ENCODE measurements at regions not wholly inside any gene's neighbourhood (a gene's known extent, or its start where the extent isn't known, plus 50 kb on each side); places are given as distances from the start of the nearest gene placed in this dataset.

- Histone ChIP-seq H3K4me1 (ENCODE audit: control insufficient read depth, low read depth, low read length) (no peaks in the 10 kb centered on the region), H3K27ac (ENCODE audit: low read length) (no peak overlapping the region), H3K4me3 (ENCODE audit: low read length) (no peak overlapping the region), H3K36me3 (ENCODE audit: control insufficient read depth, low read depth, low read length) (no peaks in the 10 kb centered on the region), H3K27me3 (ENCODE audit: control insufficient read depth, insufficient read depth, low read length) (no peaks in the 10 kb centered on the region), H3K9me3 (ENCODE audit: control insufficient read depth, low read depth, low read length) (no peaks in the 10 kb centered on the region), H3K9ac (ENCODE audit: low read length) (no peak overlapping the region)
Observed at GRCh38 chr12:92008345-92008744, 137.3 kb downstream of the BTG1 start.

GRCh38 chr12:92007787-92008186 lies 137.9 kb downstream of the BTG1 start:
- Histone ChIP-seq H3K27me3 (ENCODE audit: control insufficient read depth, insufficient read depth, low read length) (no peaks in the 10 kb centered on the region), H3K9ac (ENCODE audit: low read length) (no peak overlapping the region), H3K27ac (ENCODE audit: low read length) (no peak overlapping the region), H3K36me3 (ENCODE audit: control insufficient read depth, low read depth, low read length) (no peaks in the 10 kb centered on the region), H3K4me3 (ENCODE audit: low read length) (no peak overlapping the region), H3K9me3 (ENCODE audit: control insufficient read depth, low read depth, low read length) (no peaks in the 10 kb centered on the region), H3K4me1 (ENCODE audit: control insufficient read depth, low read depth, low read length) (no peaks in the 10 kb centered on the region)

- no peaks in the 10 kb centered on the region for H3K4me1 ChIP-seq (ENCODE audit: control insufficient read depth, low read depth, low read length)
- no peaks in the 10 kb centered on the region for H3K27me3 ChIP-seq (ENCODE audit: control insufficient read depth, insufficient read depth, low read length)
- no peaks in the 10 kb centered on the region for H3K36me3 ChIP-seq (ENCODE audit: control insufficient read depth, low read depth, low read length)
- no peak overlapping the region for H3K27ac ChIP-seq (ENCODE audit: low read length)
- no peak overlapping the region for H3K9ac ChIP-seq (ENCODE audit: low read length)
- no peaks in the 10 kb centered on the region for H3K9me3 ChIP-seq (ENCODE audit: control insufficient read depth, low read depth, low read length)
- H3K4me3 ChIP-seq (ENCODE audit: low read length) = no peak overlapping the region
Observed at GRCh38 chr12:92003701-92004100, 141.9 kb downstream of the BTG1 start.

- Histone ChIP-seq H3K36me3 (ENCODE audit: control insufficient read depth, low read depth, low read length) (no peaks in the 10 kb centered on the region), H3K27ac (ENCODE audit: low read length) (no peak overlapping the region), H3K4me3 (ENCODE audit: low read length) (no peak overlapping the region)
Observed at GRCh38 chr12:92002673-92003382, 142.8 kb downstream of the BTG1 start.

GRCh38 chr12:92002195-92002649 lies 143.4 kb downstream of the BTG1 start:
- Histone ChIP-seq H3K9me3 (ENCODE audit: control insufficient read depth, low read depth, low read length) (no peaks in the 10 kb centered on the region), H3K36me3 (ENCODE audit: control insufficient read depth, low read depth, low read length) (no peaks in the 10 kb centered on the region), H3K27ac (ENCODE audit: low read length) (no peak overlapping the region), H3K4me1 (ENCODE audit: control insufficient read depth, low read depth, low read length) (no peaks in the 10 kb centered on the region), H3K4me3 (ENCODE audit: low read length) (no peak overlapping the region), H3K9ac (ENCODE audit: low read length) (no peak overlapping the region), H3K27me3 (ENCODE audit: control insufficient read depth, insufficient read depth, low read length) (no peaks in the 10 kb centered on the region)

More at GRCh38 chr12:92002673-92003382, 142.8 kb downstream of the BTG1 start:
- no peaks in the 10 kb centered on the region for H3K9me3 ChIP-seq (ENCODE audit: control insufficient read depth, low read depth, low read length)
- no peak overlapping the region for H3K9ac ChIP-seq (ENCODE audit: low read length)
- no peaks in the 10 kb centered on the region for H3K27me3 ChIP-seq (ENCODE audit: control insufficient read depth, insufficient read depth, low read length)
- H3K4me1 ChIP-seq (ENCODE audit: control insufficient read depth, low read depth, low read length) = no peaks in the 10 kb centered on the region

GRCh38 chr12:92000597-92000996 lies 145.0 kb downstream of the BTG1 start:
- Histone ChIP-seq H3K4me3 (ENCODE audit: low read length) (no peak overlapping the region), H3K27me3 (ENCODE audit: control insufficient read depth, insufficient read depth, low read length) (no peaks in the 10 kb centered on the region), H3K27ac (ENCODE audit: low read length) (no peak overlapping the region), H3K9me3 (ENCODE audit: control insufficient read depth, low read depth, low read length) (no peaks in the 10 kb centered on the region), H3K9ac (ENCODE audit: low read length) (no peak overlapping the region), H3K4me1 (ENCODE audit: control insufficient read depth, low read depth, low read length) (no peaks in the 10 kb centered on the region), H3K36me3 (ENCODE audit: control insufficient read depth, low read depth, low read length) (no peaks in the 10 kb centered on the region)

GRCh38 chr12:91999823-92000222 lies 145.8 kb downstream of the BTG1 start:
- H3K9me3 ChIP-seq (ENCODE audit: control insufficient read depth, low read depth, low read length) = no peaks in the 10 kb centered on the region
- H3K9ac ChIP-seq (ENCODE audit: low read length) = no peak overlapping the region
- no peaks in the 10 kb centered on the region for H3K27me3 ChIP-seq (ENCODE audit: control insufficient read depth, insufficient read depth, low read length)
- no peaks in the 10 kb centered on the region for H3K4me1 ChIP-seq (ENCODE audit: control insufficient read depth, low read depth, low read length)
- H3K27ac ChIP-seq (ENCODE audit: low read length) = no peak overlapping the region
- no peaks in the 10 kb centered on the region for H3K36me3 ChIP-seq (ENCODE audit: control insufficient read depth, low read depth, low read length)
- H3K4me3 ChIP-seq (ENCODE audit: low read length) = no peak overlapping the region

- Histone ChIP-seq H3K9me3 (ENCODE audit: control insufficient read depth, low read depth, low read length) (no peaks in the 10 kb centered on the region), H3K9ac (ENCODE audit: low read length) (no peak overlapping the region), H3K36me3 (ENCODE audit: control insufficient read depth, low read depth, low read length) (no peaks in the 10 kb centered on the region), H3K4me1 (ENCODE audit: control insufficient read depth, low read depth, low read length) (no peaks in the 10 kb centered on the region), H3K27me3 (ENCODE audit: control insufficient read depth, insufficient read depth, low read length) (no peaks in the 10 kb centered on the region), H3K27ac (ENCODE audit: low read length) (no peak overlapping the region), H3K4me3 (ENCODE audit: low read length) (no peak overlapping the region)
Observed at GRCh38 chr12:91998316-91998715, 147.3 kb downstream of the BTG1 start.

- no peak overlapping the region for H3K4me3 ChIP-seq (ENCODE audit: low read length)
- no peaks in the 10 kb centered on the region for H3K36me3 ChIP-seq (ENCODE audit: control insufficient read depth, low read depth, low read length)
- H3K27ac ChIP-seq (ENCODE audit: low read length) = no peak overlapping the region
- no peaks in the 10 kb centered on the region for H3K9me3 ChIP-seq (ENCODE audit: control insufficient read depth, low read depth, low read length)
- no peaks in the 10 kb centered on the region for H3K27me3 ChIP-seq (ENCODE audit: control insufficient read depth, insufficient read depth, low read length)
- H3K4me1 ChIP-seq (ENCODE audit: control insufficient read depth, low read depth, low read length) = no peaks in the 10 kb centered on the region
- no peak overlapping the region for H3K9ac ChIP-seq (ENCODE audit: low read length)
Observed at GRCh38 chr12:91994208-91994797, 151.3 kb downstream of the BTG1 start.

GRCh38 chr12:91993287-91994017 lies 152.2 kb downstream of the BTG1 start:
- no peak overlapping the region for H3K9ac ChIP-seq (ENCODE audit: low read length)
- H3K4me3 ChIP-seq (ENCODE audit: low read length) = no peak overlapping the region
- H3K27ac ChIP-seq (ENCODE audit: low read length) = no peak overlapping the region
- no peaks in the 10 kb centered on the region for H3K4me1 ChIP-seq (ENCODE audit: control insufficient read depth, low read depth, low read length)
- no peaks in the 10 kb centered on the region for H3K9me3 ChIP-seq (ENCODE audit: control insufficient read depth, low read depth, low read length)
- no peaks in the 10 kb centered on the region for H3K36me3 ChIP-seq (ENCODE audit: control insufficient read depth, low read depth, low read length)
- H3K27me3 ChIP-seq (ENCODE audit: control insufficient read depth, insufficient read depth, low read length) = no peaks in the 10 kb centered on the region

- Histone ChIP-seq H3K9ac (ENCODE audit: low read length) (no peak overlapping the region), H3K9me3 (ENCODE audit: control insufficient read depth, low read depth, low read length) (no peaks in the 10 kb centered on the region), H3K36me3 (ENCODE audit: control insufficient read depth, low read depth, low read length) (no peaks in the 10 kb centered on the region), H3K27me3 (ENCODE audit: control insufficient read depth, insufficient read depth, low read length) (no peaks in the 10 kb centered on the region), H3K4me1 (ENCODE audit: control insufficient read depth, low read depth, low read length) (no peaks in the 10 kb centered on the region), H3K4me3 (ENCODE audit: low read length) (no peak overlapping the region), H3K27ac (ENCODE audit: low read length) (no peak overlapping the region)
Observed at GRCh38 chr12:91991399-91992187, 154.1 kb downstream of the BTG1 start.
